A673 (cell line): ENCODE measurements at regions not wholly inside any gene's neighbourhood (a gene's known extent, or its start where the extent isn't known, plus 50 kb on each side); places are given as distances from the start of the nearest gene placed in this dataset.
"Not testable (repeated sequence)": the region's sequence is repeated elsewhere in the genome, so short reads cannot be mapped to it uniquely, and the experiment has no call there.

Experiments
- BruUV-seq: library from RNA; stranded (reverse); fragments of 400-500 nt; replicated peaks from 2 replicates; lab custom pipeline; 2021; lab: Mats Ljungman, UMichigan
- CTCF ChIA-PET: fragments of 300-600 bp; sonication (Branson Sonifier 250); formaldehyde crosslinking; loops from one replicate; lab custom pipeline; 2022; ENCODE audit warnings: antibody characterized with exemption; lab: Charles Lee
- POLR2A ChIA-PET: fragments of 300-600 bp; sonication (Branson Sonifier 250); formaldehyde crosslinking; loops from one replicate; lab custom pipeline; 2022; ENCODE audit warnings: antibody characterized with exemption; ENCODE audit not compliant: low non-redundant PET; lab: Charles Lee
- DNase-seq: peaks from one replicate; pipeline ENCODE4 v3.0.0-alpha.2; 2015; ENCODE audit warnings: low spot score
- H3K27ac ChIP-seq: fragments of 200-600 bp; sonication (generic); 2 replicates; pipeline ENCODE4 v1.5.1; 2016; ENCODE audit warnings: mixed run types, low read depth, mild to moderate bottlenecking, mixed read lengths, antibody characterized with exemption, low read length; ENCODE audit not compliant: poor library complexity, severe bottlenecking
- H3K27me3 ChIP-seq: fragments of 200-600 bp; sonication (generic); replicated peaks from 2 replicates; pipeline ENCODE4 v1.6.1; 2017; ENCODE audit warnings: mixed run types, low read depth, mild to moderate bottlenecking, mixed read lengths, antibody characterized with exemption, low read length; ENCODE audit not compliant: insufficient read depth, poor library complexity
- H3K36me3 ChIP-seq: fragments of 200-600 bp; sonication (generic); 2 replicates; pipeline ENCODE4 v1.6.1; 2016; ENCODE audit warnings: mixed run types, mild to moderate bottlenecking, mixed read lengths, antibody characterized with exemption, low read length; ENCODE audit not compliant: insufficient read depth, poor library complexity, severe bottlenecking
- H3K4me1 ChIP-seq: fragments of 200-600 bp; sonication (generic); 2 replicates; pipeline ENCODE4 v1.6.1; 2017; ENCODE audit warnings: mixed run types, mild to moderate bottlenecking, mixed read lengths, antibody characterized with exemption, low read length; ENCODE audit not compliant: insufficient read depth, poor library complexity, severe bottlenecking
- H3K4me3 ChIP-seq: fragments of 200-600 bp; sonication (generic); 2 replicates; pipeline ENCODE4 v1.5.1; 2016; ENCODE audit warnings: low read depth, mixed run types, mild to moderate bottlenecking, mixed read lengths, low read length; ENCODE audit not compliant: poor library complexity, severe bottlenecking
- H3K9me3 ChIP-seq: fragments of 200-600 bp; sonication (generic); 2 replicates; pipeline ENCODE4 v1.6.1; 2016; ENCODE audit warnings: mixed run types, low read depth, mild to moderate bottlenecking, mixed read lengths, antibody characterized with exemption, low read length; ENCODE audit not compliant: poor library complexity, severe bottlenecking
- EZH2 ChIP-seq: fragments of 200-600 bp; sonication (generic); IDR thresholded peaks from 2 replicates; pipeline ENCODE4 v1.6.1; 2017; ENCODE audit warnings: borderline replicate concordance, low read depth, mild to moderate bottlenecking, mixed read lengths, antibody characterized with exemption, low read length; ENCODE audit not compliant: poor library complexity, severe bottlenecking
- intact Hi-C: fragments of 100-400 bp; cut with micrococcal nuclease; formaldehyde crosslinking; loops from one replicate; pipeline ENCODE4 v1.10.0; 2022; ENCODE audit not compliant: unreplicated experiment
- TF ChIP-seq, protein P1 (sequence below): fragments of 300-800, 200-600 bp; sonication (generic); conservative IDR thresholded peaks from 2 replicates; pipeline ENCODE4 v1.5.1; 2017; ENCODE audit warnings: low read depth, mild to moderate bottlenecking, antibody characterized with exemption, low read length, moderate library complexity, mixed read lengths

DNA sequence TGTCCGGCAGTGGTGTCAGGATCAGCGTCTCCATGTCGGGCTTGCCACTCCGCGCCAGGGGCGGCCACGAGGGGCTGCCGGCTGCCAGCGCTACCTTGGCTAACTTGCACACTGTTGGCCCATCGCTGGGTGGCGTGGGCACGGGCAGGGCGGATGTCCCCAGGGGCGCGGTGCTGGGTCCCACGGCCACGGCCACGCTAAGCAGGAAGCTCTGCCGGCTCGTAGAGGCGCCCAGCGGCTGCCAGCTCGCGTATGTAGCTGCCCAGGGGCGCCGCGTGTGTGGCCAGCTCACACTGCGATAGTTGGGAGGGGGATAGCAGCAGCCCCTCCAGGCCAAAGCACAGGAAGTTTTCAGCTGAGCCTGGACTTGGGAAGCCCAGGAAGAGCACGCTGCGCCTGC, 249.4 kb downstream of the ANKRD30B start:
- POLR2A ChIA-PET, result no interaction called here
- BruUV-seq, result no TSS peak
- Histone ChIP-seq H3K27me3 (no peaks in the 10 kb centered on the region), H3K36me3 (no peaks in the 10 kb centered on the region), H3K27ac (no peak overlapping the region), H3K4me3 (no peak overlapping the region), H3K4me1 (no peaks in the 10 kb centered on the region), H3K9me3 (no peaks in the 10 kb centered on the region)
- CTCF ChIA-PET, result no interaction called here
- no peak for DNase-seq
- TF ChIP-seq, protein P1, sequence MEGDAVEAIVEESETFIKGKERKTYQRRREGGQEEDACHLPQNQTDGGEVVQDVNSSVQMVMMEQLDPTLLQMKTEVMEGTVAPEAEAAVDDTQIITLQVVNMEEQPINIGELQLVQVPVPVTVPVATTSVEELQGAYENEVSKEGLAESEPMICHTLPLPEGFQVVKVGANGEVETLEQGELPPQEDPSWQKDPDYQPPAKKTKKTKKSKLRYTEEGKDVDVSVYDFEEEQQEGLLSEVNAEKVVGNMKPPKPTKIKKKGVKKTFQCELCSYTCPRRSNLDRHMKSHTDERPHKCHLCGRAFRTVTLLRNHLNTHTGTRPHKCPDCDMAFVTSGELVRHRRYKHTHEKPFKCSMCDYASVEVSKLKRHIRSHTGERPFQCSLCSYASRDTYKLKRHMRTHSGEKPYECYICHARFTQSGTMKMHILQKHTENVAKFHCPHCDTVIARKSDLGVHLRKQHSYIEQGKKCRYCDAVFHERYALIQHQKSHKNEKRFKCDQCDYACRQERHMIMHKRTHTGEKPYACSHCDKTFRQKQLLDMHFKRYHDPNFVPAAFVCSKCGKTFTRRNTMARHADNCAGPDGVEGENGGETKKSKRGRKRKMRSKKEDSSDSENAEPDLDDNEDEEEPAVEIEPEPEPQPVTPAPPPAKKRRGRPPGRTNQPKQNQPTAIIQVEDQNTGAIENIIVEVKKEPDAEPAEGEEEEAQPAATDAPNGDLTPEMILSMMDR, result no peak
- no peak for TF ChIP-seq EZH2
- intact Hi-C loops, result no loop called here

DNA sequence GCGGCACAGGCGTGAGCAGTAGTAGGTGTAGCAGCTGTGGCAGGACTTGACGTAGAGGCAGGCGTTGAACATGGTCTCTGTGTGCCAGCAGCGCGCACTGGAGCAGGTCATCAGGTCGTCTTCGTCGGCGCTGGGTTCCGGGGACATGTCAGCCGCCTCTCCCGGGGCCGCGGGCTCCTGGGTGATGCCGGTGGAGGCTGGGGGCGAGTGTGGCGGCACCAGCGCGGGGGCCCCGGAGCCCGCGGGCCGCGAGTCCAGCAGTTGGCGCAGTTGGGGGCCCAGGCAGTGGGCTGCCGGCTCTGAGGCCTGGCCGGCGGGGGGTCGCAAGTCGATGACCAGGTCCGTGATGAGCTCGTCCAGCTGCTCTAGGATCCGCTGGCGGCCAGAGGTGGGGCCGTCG, 249.9 kb downstream of the ANKRD30B start:
- POLR2A ChIA-PET, intact Hi-C loops, H3K9me3 ChIP-seq, BruUV-seq, H3K4me1 ChIP-seq, DNase-seq, CTCF ChIA-PET, H3K27ac ChIP-seq, H3K36me3 ChIP-seq, H3K27me3 ChIP-seq, H3K4me3 ChIP-seq: not testable (repeated sequence)

DNA sequence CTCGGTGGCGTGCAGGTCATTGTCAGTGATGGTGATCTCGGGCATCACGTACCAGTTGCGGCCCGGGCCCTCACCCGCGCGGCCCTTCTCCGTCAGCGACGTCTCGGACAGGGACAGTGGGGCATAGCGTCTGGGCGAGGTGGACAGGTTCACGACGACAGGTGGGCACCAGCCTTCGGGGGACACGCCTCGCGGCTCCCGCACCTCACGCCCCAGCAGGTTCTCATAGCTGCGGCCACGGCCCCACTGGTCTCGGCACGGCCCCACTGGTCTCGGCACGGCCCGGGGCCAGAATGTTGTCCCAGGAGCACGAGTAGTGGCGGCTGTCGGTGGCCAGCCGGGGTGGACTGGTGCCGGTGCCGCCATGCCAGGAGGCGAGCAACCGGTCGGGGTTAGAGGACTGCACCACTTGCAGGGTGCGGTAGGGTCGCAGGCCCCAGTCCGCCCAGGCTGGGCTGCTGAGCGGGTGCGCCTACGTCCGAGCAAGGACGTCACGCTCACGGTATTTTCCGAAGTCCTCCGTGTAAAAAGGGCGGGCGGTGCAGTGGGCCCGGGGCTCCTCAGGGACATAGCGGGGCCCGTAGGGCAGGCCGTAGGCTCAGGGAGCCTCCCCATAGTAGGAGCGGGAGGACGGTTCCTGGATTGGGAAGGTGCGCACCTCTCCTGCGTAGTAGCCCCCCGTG, 250.5 kb downstream of the ANKRD30B start:
- H3K4me1 ChIP-seq, CTCF ChIA-PET, BruUV-seq, H3K9me3 ChIP-seq, H3K27me3 ChIP-seq, POLR2A ChIA-PET, H3K4me3 ChIP-seq, H3K36me3 ChIP-seq, intact Hi-C loops, H3K27ac ChIP-seq, DNase-seq: not testable (repeated sequence)

DNA sequence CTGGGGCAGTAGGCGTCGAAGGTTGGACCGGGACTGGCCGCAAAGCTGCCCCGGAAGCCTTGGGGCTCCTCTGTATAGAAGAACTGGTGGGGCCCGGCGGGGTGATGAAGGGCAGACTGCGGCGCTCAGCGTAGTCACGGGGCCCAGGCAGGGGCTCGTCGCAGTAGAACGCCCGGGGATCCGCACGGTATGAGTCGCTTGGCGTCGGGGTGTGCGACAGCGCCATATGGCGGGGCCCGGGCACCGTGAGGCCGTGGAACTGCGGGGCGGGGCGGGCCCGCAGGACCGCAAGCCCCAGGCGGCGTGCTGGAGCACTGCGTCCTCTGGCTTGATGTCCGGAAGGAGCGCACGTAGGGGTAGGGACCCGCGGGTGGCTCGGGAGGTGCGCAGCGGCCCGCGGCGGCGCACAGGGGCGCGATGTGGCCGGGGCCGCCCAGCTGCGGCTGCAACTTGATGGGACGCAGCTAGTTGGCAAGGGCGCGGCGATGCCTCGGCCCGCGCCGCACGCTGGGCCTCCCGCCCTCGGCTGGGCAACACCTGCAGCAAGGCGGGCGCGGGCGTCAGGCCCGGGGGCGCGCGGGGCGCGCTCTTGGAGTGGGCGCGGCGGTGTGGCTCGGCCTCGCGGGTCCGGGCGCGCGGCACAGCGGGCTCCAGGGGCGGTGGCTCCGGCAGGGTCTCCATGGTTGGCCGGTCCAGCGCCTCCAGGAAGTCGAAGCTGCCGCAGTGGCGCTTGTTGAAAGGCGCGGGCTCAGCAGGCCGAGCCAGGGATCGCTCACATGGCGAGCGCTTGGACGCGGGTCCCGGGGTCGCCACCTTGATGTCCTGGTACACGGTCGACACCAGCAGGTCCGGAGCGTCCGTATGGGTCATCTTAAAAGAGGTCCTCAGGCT, 251.4 kb downstream of the ANKRD30B start:
- Histone ChIP-seq H3K9me3 (no peaks in the 10 kb centered on the region), H3K36me3 (no peaks in the 10 kb centered on the region), H3K27me3 (no peaks in the 10 kb centered on the region), H3K4me3 (no peak overlapping the region), H3K4me1 (no peaks in the 10 kb centered on the region), H3K27ac (no peak overlapping the region)
- BruUV-seq, result no TSS peak
- TF ChIP-seq, protein P1, result no peak
- TF ChIP-seq EZH2, result no peak
- POLR2A ChIA-PET, result no interaction called here
- intact Hi-C loops, result no loop called here
- DNase-seq, result no peak
- CTCF ChIA-PET, result no interaction called here

DNA sequence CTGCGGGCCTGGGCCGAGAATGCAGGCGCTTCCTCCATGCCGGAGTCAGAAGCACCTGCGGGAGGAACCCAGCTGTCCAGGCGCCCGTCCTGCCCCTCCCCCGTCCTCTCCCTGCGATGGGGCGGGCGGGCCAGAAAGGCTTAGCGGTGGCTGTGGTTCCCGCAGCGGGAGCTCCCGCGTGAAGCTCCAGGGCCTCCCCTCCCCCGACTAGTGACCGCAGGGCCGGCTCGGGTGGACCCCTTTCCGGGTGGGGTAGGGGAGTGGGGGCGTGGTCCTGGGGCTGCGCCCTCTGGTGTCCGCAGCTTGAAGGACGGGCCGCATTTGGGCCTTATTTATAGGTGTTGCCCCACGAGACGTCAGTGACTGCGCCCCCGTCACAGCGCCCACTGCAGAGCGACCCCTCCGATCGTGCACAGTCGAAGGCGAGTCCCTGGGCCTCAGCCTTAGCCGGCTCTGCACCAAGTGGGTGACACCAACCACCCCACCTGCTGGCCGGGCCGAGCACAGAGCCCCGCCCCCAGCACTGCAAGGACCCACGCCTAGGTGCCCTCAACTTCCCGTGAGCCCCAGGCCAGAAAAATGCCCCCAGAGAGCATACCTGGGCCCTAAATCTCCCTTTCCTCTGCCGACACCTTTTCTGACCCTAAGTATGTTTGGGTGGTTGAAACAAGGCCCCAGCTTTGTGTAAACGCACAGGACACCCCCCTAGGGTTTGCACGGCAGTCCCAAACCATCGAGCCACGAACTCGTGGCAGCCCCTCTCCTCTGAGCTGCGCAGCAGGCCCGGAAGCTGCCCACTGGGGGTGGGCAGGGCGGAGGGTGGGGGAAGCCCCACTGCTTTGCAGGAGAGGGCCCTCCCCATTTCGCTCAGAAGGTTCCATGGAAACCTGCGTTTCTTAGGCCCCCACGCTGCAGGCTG, 252.4 kb downstream of the ANKRD30B start:
- H3K9me3 ChIP-seq, DNase-seq, H3K27me3 ChIP-seq, H3K27ac ChIP-seq, POLR2A ChIA-PET, H3K4me3 ChIP-seq, CTCF ChIA-PET, H3K4me1 ChIP-seq, intact Hi-C loops, H3K36me3 ChIP-seq, BruUV-seq: not testable (repeated sequence)
